H1 (cell line): ENCODE measurements at regions not wholly inside any gene's neighbourhood (a gene's known extent, or its start where the extent isn't known, plus 50 kb on each side); places are given as distances from the start of the nearest gene placed in this dataset.

ENCODE experiments used
- CTCF ChIA-PET: fragments of 300-600 bp; sonication (Branson Sonifier 250); formaldehyde crosslinking; loops from one replicate; lab custom pipeline; 2021; ENCODE audit not compliant: partially characterized antibody; lab: Charles Lee
- POLR2A ChIA-PET: fragments of 300-600 bp; sonication (Branson Sonifier 250); formaldehyde crosslinking; loops from one replicate; lab custom pipeline; 2021; ENCODE audit warnings: inconsistent platforms; ENCODE audit not compliant: partially characterized antibody; lab: Charles Lee
- DNase-seq, 2 experiments: peaks; one replicate each; pipeline versions ENCODE4 v3.0.0 to v3.0.0-alpha.2; 2010 to 2022; ENCODE audit warnings: low spot score in 2 of 2, low read depth in 1 of 2, mixed read lengths in 1 of 2
- FAIRE-seq: peaks from 2 replicates; lab custom pipeline; 2011; peaks lifted over from hg19 to GRCh38; lab: Jason Lieb, UNC
- H2AFZ ChIP-seq: 2 replicates; pipeline ENCODE4 v1.8.1; 2012; ENCODE audit warnings: low read length, inconsistent platforms
- H2AK5ac ChIP-seq: 2 replicates; pipeline ENCODE4 v1.6.1; 2013; ENCODE audit warnings: low read depth, low read length
- H2BK120ac ChIP-seq: replicated peaks from 2 replicates; pipeline ENCODE3; 2013; ENCODE audit warnings: low read depth, low read length, inconsistent platforms
- H2BK12ac ChIP-seq: 2 replicates; pipeline ENCODE4 v1.6.1; 2013; ENCODE audit warnings: low read depth, low read length
- H2BK15ac ChIP-seq: 2 replicates; pipeline ENCODE4 v1.6.1; 2013; ENCODE audit warnings: low read length
- H2BK20ac ChIP-seq: 2 replicates; pipeline ENCODE4 v1.6.1; 2013; ENCODE audit warnings: low read length
- H2BK5ac ChIP-seq: 2 replicates; pipeline ENCODE4 v1.6.1; 2013; ENCODE audit warnings: low read depth, low read length
- H3K14ac ChIP-seq: 2 replicates; pipeline ENCODE4 v1.6.1; 2013; ENCODE audit warnings: inconsistent platforms; ENCODE audit not compliant: insufficient read length
- H3K18ac ChIP-seq: 2 replicates; pipeline ENCODE4 v1.6.1; 2013; ENCODE audit warnings: low read length; ENCODE audit errors: extremely low read depth
- H3K23ac ChIP-seq: 2 replicates; pipeline ENCODE4 v1.6.1; 2013; ENCODE audit warnings: inconsistent platforms; ENCODE audit not compliant: insufficient read length
- H3K23me2 ChIP-seq: 2 replicates; pipeline ENCODE4 v1.6.1; 2013; ENCODE audit warnings: low read depth, low read length
- H3K27ac ChIP-seq: 2 replicates; pipeline ENCODE4 v1.6.1; 2011; ENCODE audit warnings: low read depth, low read length, inconsistent platforms
- H3K27me3 ChIP-seq, 4 experiments: replicated peaks in 1 of 4; 1 replicate in 1 of 4; 2 replicates in 3 of 4; pipeline versions ENCODE4 v1.6.1 to v1.8.1; 2011 to 2013; ENCODE audit warnings: low read length in 3 of 4, mild to moderate bottlenecking in 3 of 4, inconsistent platforms in 2 of 4, mixed read lengths in 2 of 4, moderate library complexity in 1 of 4; ENCODE audit not compliant: control insufficient read depth in 3 of 4, insufficient read depth in 3 of 4; ENCODE audit errors: extremely low read depth in 1 of 4
- H3K36me3 ChIP-seq, 4 experiments: 2 replicates each; pipeline versions ENCODE4 v1.6.1 to v1.8.1; 2011 to 2013; ENCODE audit warnings: mild to moderate bottlenecking in 4 of 4, low read length in 3 of 4, moderate library complexity in 2 of 4, control low read depth in 1 of 4, inconsistent platforms in 1 of 4; ENCODE audit not compliant: insufficient read depth in 4 of 4, control insufficient read depth in 2 of 4
- H3K4ac ChIP-seq: replicated peaks from 2 replicates; pipeline ENCODE3; 2013; ENCODE audit warnings: low read length, low read depth, mixed read lengths, inconsistent platforms; ENCODE audit not compliant: insufficient read length
- H3K4me1 ChIP-seq, 4 experiments: replicated peaks in 1 of 4; 1 replicate in 1 of 4; 2 replicates in 3 of 4; pipeline versions ENCODE4 v1.6.1 to v1.8.1; 2011 to 2013; ENCODE audit warnings: low read length in 3 of 4, inconsistent platforms in 2 of 4, mixed read lengths in 1 of 4; ENCODE audit not compliant: insufficient read depth in 4 of 4, control insufficient read depth in 3 of 4
- H3K4me2 ChIP-seq, 2 experiments: 2 replicates each; pipeline versions ENCODE4 v1.6.1 to v1.8.1; 2011 to 2013; ENCODE audit warnings: low read depth in 2 of 2, low read length in 2 of 2, control low read depth in 1 of 2, inconsistent platforms in 1 of 2, mild to moderate bottlenecking in 1 of 2; ENCODE audit not compliant: insufficient read depth in 1 of 2
- H3K4me3 ChIP-seq, 4 experiments: fragments of 200-600, 300-600 bp in 1 of 4; sonication (generic), shearing (Covaris generic), sonication (Bioruptor Twin) in 1 of 4; 2 replicates each; pipeline versions ENCODE4 v1.5.1 to v1.8.1; 2011 to 2016; ENCODE audit warnings: low read length in 4 of 4, low read depth in 3 of 4, control low read depth in 2 of 4, inconsistent platforms in 2 of 4, mild to moderate bottlenecking in 2 of 4, mixed read lengths in 1 of 4, moderate library complexity in 1 of 4; ENCODE audit not compliant: insufficient read depth in 2 of 4; ENCODE audit errors: extremely low read depth in 1 of 4
- H3K56ac ChIP-seq: replicated peaks from 2 replicates; pipeline ENCODE3; 2013; ENCODE audit warnings: low read depth, mild to moderate bottlenecking, mixed read lengths, low read length, inconsistent platforms; ENCODE audit not compliant: insufficient read length
- H3K79me1 ChIP-seq: 2 replicates; pipeline ENCODE4 v1.6.1; 2013; ENCODE audit warnings: low read depth, low read length, control low read depth
- H3K79me2 ChIP-seq, 2 experiments: 2 replicates each; pipeline versions ENCODE4 v1.6.1 to v1.8.1; 2012 to 2013; ENCODE audit warnings: low read length in 2 of 2, mild to moderate bottlenecking in 2 of 2, inconsistent platforms in 1 of 2; ENCODE audit not compliant: insufficient read depth in 2 of 2, control insufficient read depth in 1 of 2
- H3K9ac ChIP-seq, 4 experiments: replicated peaks in 1 of 4; 1 replicate in 1 of 4; 2 replicates in 3 of 4; pipeline versions ENCODE4 v1.6.1 to v1.8.1; 2011 to 2013; ENCODE audit warnings: low read depth in 3 of 4, low read length in 3 of 4, control low read depth in 2 of 4, mild to moderate bottlenecking in 2 of 4, moderate library complexity in 2 of 4, inconsistent platforms in 1 of 4; ENCODE audit errors: extremely low read depth in 1 of 4
- H3K9me3 ChIP-seq, 2 experiments: 2 replicates each; pipeline versions ENCODE4 v1.6.1 to v1.8.1; 2012 to 2013; ENCODE audit warnings: mild to moderate bottlenecking in 2 of 2, moderate library complexity in 2 of 2, control low read depth in 1 of 2, inconsistent platforms in 1 of 2, low read depth in 1 of 2, low read length in 1 of 2, mixed read lengths in 1 of 2; ENCODE audit not compliant: insufficient read depth in 2 of 2
- H4K20me1 ChIP-seq, 2 experiments: replicated peaks in 1 of 2; 2 replicates each; pipeline versions ENCODE3 to v1.8.1; 2011 to 2013; ENCODE audit warnings: inconsistent platforms in 2 of 2, low read length in 2 of 2, mild to moderate bottlenecking in 1 of 2; ENCODE audit not compliant: insufficient read depth in 2 of 2, control insufficient read depth in 1 of 2
- H4K5ac ChIP-seq: 2 replicates; pipeline ENCODE4 v1.6.1; 2013; ENCODE audit warnings: low read length, low read depth, mixed read lengths, inconsistent platforms; ENCODE audit not compliant: insufficient read length
- H4K8ac ChIP-seq: 2 replicates; pipeline ENCODE4 v1.8.0; 2013; ENCODE audit warnings: mild to moderate bottlenecking, moderate library complexity, low read length, inconsistent platforms; ENCODE audit not compliant: insufficient read depth; ENCODE audit errors: extremely low read depth
- H4K91ac ChIP-seq: replicated peaks from 2 replicates; pipeline ENCODE3; 2013; ENCODE audit warnings: low read length, mixed read lengths, inconsistent platforms; ENCODE audit not compliant: insufficient read length
- GABPA ChIP-seq: IDR thresholded peaks from 2 replicates; pipeline ENCODE4 v1.6.1; 2011; ENCODE audit warnings: mild to moderate bottlenecking, low read length, moderate library complexity, borderline replicate concordance; ENCODE audit not compliant: insufficient read depth
- HDAC6 ChIP-seq: IDR thresholded peaks from one replicate; pipeline ENCODE4 v1.7.1; 2012; ENCODE audit warnings: low read depth, mild to moderate bottlenecking, inconsistent platforms, low read length, moderate library complexity
- WGBS, 2 experiments: shearing (Covaris generic) in 1 of 2; methylation state at CpG; one replicate each; pipeline versions ENCODE4 v1.1.6 to v1.1.7; 2013 to 2015; ENCODE audit warnings: low lambda C conversion rate in 2 of 2, mixed read lengths in 2 of 2, inconsistent platforms in 1 of 2, low coverage in 1 of 2, missing lambda C conversion rate in 1 of 2; ENCODE audit not compliant: insufficient replicate concordance in 2 of 2, insufficient coverage in 1 of 2, insufficient read length in 1 of 2; ENCODE audit errors: extremely low coverage in 1 of 2, missing lambda C conversion rate in 1 of 2; 5-methylcytosine and 5-hydroxymethylcytosine counted together

GRCh38 chr9:107907255-107907654, 417.7 kb upstream of the KLF4 start:
- Histone ChIP-seq H3K14ac (no peak overlapping the region), H3K36me3 (no peaks in the 10 kb centered on the region), H2AFZ (no peak overlapping the region), H4K5ac (no peak overlapping the region), H2BK12ac (no peak overlapping the region), H4K91ac (no peak overlapping the region), H3K79me2 (no peaks in the 10 kb centered on the region), H3K23me2 (no peaks in the 10 kb centered on the region), H3K23ac (no peak overlapping the region), H4K8ac (no peak overlapping the region), H3K4me1 (no peaks in the 10 kb centered on the region), H3K18ac (no peak overlapping the region), H2BK5ac (no peak overlapping the region), H3K4me3 (no peak overlapping the region), H2AK5ac (no peak overlapping the region), H3K27me3 (no peaks in the 10 kb centered on the region), H3K79me1 (no peaks in the 10 kb centered on the region), H3K27ac (no peak overlapping the region), H2BK15ac (no peak overlapping the region), H3K4ac (no peak overlapping the region), H2BK20ac (no peak overlapping the region), H3K9me3 (no peaks in the 10 kb centered on the region; a peak in 1 of 4 replicates), H2BK120ac (no peak overlapping the region), H4K20me1 (no peaks in the 10 kb centered on the region), H3K4me2 (no peak overlapping the region), H3K9ac (no peak overlapping the region), H3K56ac (no peak overlapping the region)
- TF ChIP-seq HDAC6 = no peak
- no peak for TF ChIP-seq GABPA
- 88% methylated on average over 3 of the region's 3 CpGs; no CpG with 5 or more reads in 1 of the 2 experiments for WGBS, 2 experiments
- DNase-seq (no peak), FAIRE-seq (no peak)
- CTCF ChIA-PET = no interaction called here
- POLR2A ChIA-PET = no interaction called here
